Fibroblast of pulmonary artery (primary cell): ENCODE measurements at regions not wholly inside any gene's neighbourhood (a gene's known extent, or its start where the extent isn't known, plus 50 kb on each side); places are given as distances from the start of the nearest gene placed in this dataset.

ENCODE experiments used
- DNase-seq: peaks from one replicate; pipeline ENCODE4 v3.0.0-alpha.2; 2010; ENCODE audit warnings: low read depth
- H3K4me3 ChIP-seq: replicated peaks from 2 replicates; pipeline ENCODE4 v1.5.1; 2011; ENCODE audit warnings: low read depth, mild to moderate bottlenecking, control low read depth, low read length, moderate library complexity
- CTCF ChIP-seq: IDR thresholded peaks from 2 replicates; pipeline ENCODE4 v1.5.1; 2011; ENCODE audit warnings: mild to moderate bottlenecking, control low read depth, low read length, inconsistent platforms; ENCODE audit errors: missing control alignments

- DNase-seq: no peak
- TF ChIP-seq CTCF: no peak
- H3K4me3 ChIP-seq: no peak overlapping the region
Measured at GRCh38 chr1:163774978-163775620, 453.3 kb downstream of the NUF2 start.

GRCh38 chr1:163777205-163777604, 455.5 kb downstream of the NUF2 start:
- TF ChIP-seq CTCF: no peak
- no peak for DNase-seq
- H3K4me3 ChIP-seq: no peak overlapping the region

- no peak overlapping the region for H3K4me3 ChIP-seq
- DNase-seq: no peak
- no peak for TF ChIP-seq CTCF
Measured at GRCh38 chr1:163781146-163781545, 459.4 kb downstream of the NUF2 start.

- no peak for TF ChIP-seq CTCF
- no peak overlapping the region for H3K4me3 ChIP-seq
- no peak for DNase-seq
Measured at GRCh38 chr1:163785868-163786405, 464.2 kb downstream of the NUF2 start.

GRCh38 chr1:163789911-163790310, 468.2 kb downstream of the NUF2 start:
- no peak overlapping the region for H3K4me3 ChIP-seq
- DNase-seq: no peak
- no peak for TF ChIP-seq CTCF

- H3K4me3 ChIP-seq: no peak overlapping the region
- no peak for TF ChIP-seq CTCF
- no peak for DNase-seq
Measured at GRCh38 chr1:163794551-163794950, 472.8 kb downstream of the NUF2 start.

GRCh38 chr1:163796394-163796821, 474.7 kb downstream of the NUF2 start:
- peak; percentile 3 for DNase-seq
- TF ChIP-seq CTCF: no peak
- H3K4me3 ChIP-seq: no peak overlapping the region
